OCI-LY3 (cell line): ENCODE measurements at regions not wholly inside any gene's neighbourhood (a gene's known extent, or its start where the extent isn't known, plus 50 kb on each side); places are given as distances from the start of the nearest gene placed in this dataset.

Experiments used
- H2AFZ ChIP-seq: fragments of 200-600, 300-600 bp; shearing (Covaris generic); 2 replicates; pipeline ENCODE4 v1.6.0; 2014; ENCODE audit warnings: antibody characterized with exemption, low read depth, low read length
- H3K27ac ChIP-seq: fragments of 200-600, 300-600 bp; sonication (generic); 2 replicates; pipeline ENCODE4 v1.5.1; 2014; ENCODE audit warnings: mild to moderate bottlenecking, low read length, moderate library complexity, mixed read lengths
- H3K27me3 ChIP-seq: fragments of 200-600, 300-600 bp; sonication (generic); 2 replicates; pipeline ENCODE4 v1.6.1; 2014; ENCODE audit warnings: low read depth, low read length, mixed read lengths
- H3K36me3 ChIP-seq: fragments of 200-600, 300-600 bp; sonication (generic); replicated peaks from 2 replicates; pipeline ENCODE3; 2014; ENCODE audit warnings: low read depth, low read length, mixed read lengths
- H3K4me1 ChIP-seq: fragments of 300-600, 200-600 bp; sonication (generic); 2 replicates; pipeline ENCODE4 v1.6.1; 2014; ENCODE audit warnings: low read length, mixed read lengths
- H3K4me2 ChIP-seq: fragments of 200-600, 300-600 bp; sonication (generic); 2 replicates; pipeline ENCODE4 v1.6.1; 2014; ENCODE audit warnings: low read length, mixed read lengths
- H3K4me3 ChIP-seq: fragments of 300-600, 200-600 bp; sonication (generic); 2 replicates; pipeline ENCODE4 v1.5.1; 2014; ENCODE audit warnings: antibody characterized with exemption, mild to moderate bottlenecking, low read length, moderate library complexity
- H3K79me2 ChIP-seq: fragments of 300-600, 200-600 bp; shearing (Covaris generic); 2 replicates; pipeline ENCODE4 v1.6.1; 2014; ENCODE audit warnings: mild to moderate bottlenecking, low read length, mixed read lengths
- H3K9ac ChIP-seq: fragments of 300-600, 200-600 bp; shearing (Covaris generic); 2 replicates; pipeline ENCODE4 v1.6.0; 2014; ENCODE audit warnings: mild to moderate bottlenecking, low read length, moderate library complexity
- H3K9me3 ChIP-seq: fragments of 200-600, 300-600 bp; shearing (Covaris generic); 2 replicates; pipeline ENCODE4 v1.6.1; 2014; ENCODE audit warnings: low read length, mixed read lengths; ENCODE audit not compliant: insufficient read depth
- H4K20me1 ChIP-seq: fragments of 200-600, 300-600 bp; sonication (generic); 2 replicates; pipeline ENCODE4 v1.6.1; 2016; ENCODE audit warnings: low read length, mixed read lengths; ENCODE audit not compliant: insufficient read depth
- EZH2phosphoT487 ChIP-seq: fragments of 200-600 bp; shearing (Covaris generic); IDR thresholded peaks from 2 replicates; pipeline ENCODE4 v1.6.1; 2018; ENCODE audit warnings: antibody characterized with exemption, mixed run types, low read depth
- TF ChIP-seq, protein P1 (sequence below): fragments of 200-600, 300-600 bp; sonication (generic); IDR thresholded peaks from 2 replicates; pipeline ENCODE4 v1.5.1; 2014; ENCODE audit warnings: antibody characterized with exemption, low read length, low read depth

DNA sequence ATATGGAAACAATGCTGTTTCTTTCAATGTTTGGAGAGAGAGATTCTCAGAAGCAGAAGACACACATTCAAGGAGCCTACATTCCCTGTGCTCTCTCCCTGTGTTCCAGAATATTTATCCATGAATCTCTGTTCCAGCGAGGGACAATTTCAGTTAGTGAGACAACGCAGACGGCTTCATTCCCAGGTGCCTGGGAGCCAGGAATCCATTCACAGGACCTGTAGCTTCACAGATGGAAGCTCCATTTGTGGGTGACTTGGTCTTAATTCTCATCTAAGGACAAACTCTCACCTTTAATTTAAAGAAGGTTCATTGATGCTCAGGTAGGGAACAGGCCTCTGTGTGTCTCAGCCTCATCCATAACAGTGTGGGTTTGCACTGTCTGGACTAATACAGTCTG lies 1156.6 kb downstream of the RPIA start:
- H4K20me1 ChIP-seq = no peaks in the 10 kb centered on the region
- H3K4me2 ChIP-seq = no peak overlapping the region
- no peak for TF ChIP-seq EZH2phosphoT487
- TF ChIP-seq, protein P1, sequence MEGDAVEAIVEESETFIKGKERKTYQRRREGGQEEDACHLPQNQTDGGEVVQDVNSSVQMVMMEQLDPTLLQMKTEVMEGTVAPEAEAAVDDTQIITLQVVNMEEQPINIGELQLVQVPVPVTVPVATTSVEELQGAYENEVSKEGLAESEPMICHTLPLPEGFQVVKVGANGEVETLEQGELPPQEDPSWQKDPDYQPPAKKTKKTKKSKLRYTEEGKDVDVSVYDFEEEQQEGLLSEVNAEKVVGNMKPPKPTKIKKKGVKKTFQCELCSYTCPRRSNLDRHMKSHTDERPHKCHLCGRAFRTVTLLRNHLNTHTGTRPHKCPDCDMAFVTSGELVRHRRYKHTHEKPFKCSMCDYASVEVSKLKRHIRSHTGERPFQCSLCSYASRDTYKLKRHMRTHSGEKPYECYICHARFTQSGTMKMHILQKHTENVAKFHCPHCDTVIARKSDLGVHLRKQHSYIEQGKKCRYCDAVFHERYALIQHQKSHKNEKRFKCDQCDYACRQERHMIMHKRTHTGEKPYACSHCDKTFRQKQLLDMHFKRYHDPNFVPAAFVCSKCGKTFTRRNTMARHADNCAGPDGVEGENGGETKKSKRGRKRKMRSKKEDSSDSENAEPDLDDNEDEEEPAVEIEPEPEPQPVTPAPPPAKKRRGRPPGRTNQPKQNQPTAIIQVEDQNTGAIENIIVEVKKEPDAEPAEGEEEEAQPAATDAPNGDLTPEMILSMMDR = no peak
- no peaks in the 10 kb centered on the region for H3K36me3 ChIP-seq
- no peaks in the 10 kb centered on the region for H3K79me2 ChIP-seq
- no peak overlapping the region for H3K9ac ChIP-seq
- H3K4me3 ChIP-seq = no peak overlapping the region
- H3K27me3 ChIP-seq = peaks cover 36% of the 10 kb centered on the region
- H2AFZ ChIP-seq = no peak overlapping the region
- no peaks in the 10 kb centered on the region for H3K4me1 ChIP-seq
- H3K27ac ChIP-seq = no peak overlapping the region
- no peaks in the 10 kb centered on the region for H3K9me3 ChIP-seq

DNA sequence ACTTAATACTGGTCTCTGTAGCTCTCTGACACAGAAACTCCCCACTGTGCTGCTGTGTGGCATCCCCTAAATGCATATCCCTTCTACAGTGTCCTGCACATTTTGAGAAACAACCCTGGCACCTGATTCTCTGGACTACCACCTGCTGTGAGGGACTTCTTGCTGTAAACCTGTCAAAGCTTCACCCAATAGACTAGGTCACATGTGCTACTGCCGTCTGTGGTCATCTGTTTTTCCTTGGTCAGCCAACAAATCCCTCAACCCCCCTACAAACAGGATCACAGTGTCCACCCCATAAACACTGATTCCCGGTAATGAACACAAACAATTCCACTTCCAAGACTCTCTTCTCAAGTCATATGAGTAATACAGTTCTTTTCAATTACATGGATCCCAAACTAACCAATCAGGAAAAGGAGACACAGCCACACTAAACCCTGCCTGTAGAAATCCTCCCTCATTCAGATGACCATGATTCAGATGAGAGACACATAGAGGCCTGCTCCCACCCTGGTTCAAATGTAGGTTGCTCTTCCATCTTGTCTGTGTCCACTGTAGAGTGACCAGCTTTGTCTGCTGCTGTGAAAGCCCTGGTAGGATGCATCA lies 1157.4 kb downstream of the RPIA start:
- no peak overlapping the region for H3K4me2 ChIP-seq
- H2AFZ ChIP-seq = no peak overlapping the region
- H3K27me3 ChIP-seq = peaks cover 36% of the 10 kb centered on the region
- no peak overlapping the region for H3K9ac ChIP-seq
- no peaks in the 10 kb centered on the region for H3K36me3 ChIP-seq
- H3K4me1 ChIP-seq = no peaks in the 10 kb centered on the region
- no peak for TF ChIP-seq EZH2phosphoT487
- TF ChIP-seq, protein P1 = no peak
- no peaks in the 10 kb centered on the region for H3K9me3 ChIP-seq
- H3K27ac ChIP-seq = no peak overlapping the region
- no peak overlapping the region for H3K4me3 ChIP-seq
- no peaks in the 10 kb centered on the region for H4K20me1 ChIP-seq
- H3K79me2 ChIP-seq = no peaks in the 10 kb centered on the region

DNA sequence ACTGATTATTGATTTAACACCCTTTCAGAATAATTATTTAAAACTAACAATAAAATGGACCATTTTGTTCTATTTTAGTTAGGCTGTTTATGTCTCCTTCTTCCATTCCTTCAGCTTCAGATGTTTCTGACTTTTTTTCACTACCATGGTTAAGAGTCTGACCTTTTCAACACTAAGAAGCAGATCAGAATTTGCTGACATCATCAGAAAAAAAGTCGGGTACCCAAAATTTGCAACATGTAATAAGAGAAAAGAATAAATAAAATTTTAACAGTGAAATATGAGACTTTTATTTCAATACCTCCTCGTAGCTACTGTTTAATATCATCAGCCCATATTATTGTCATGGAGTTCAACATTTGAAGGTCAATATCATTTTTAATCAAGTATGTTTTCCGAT lies 1158.3 kb downstream of the RPIA start:
- Histone ChIP-seq H3K79me2 (no peaks in the 10 kb centered on the region), H3K9ac (no peak overlapping the region), H3K9me3 (no peaks in the 10 kb centered on the region), H4K20me1 (no peaks in the 10 kb centered on the region), H3K4me3 (no peak overlapping the region), H3K27me3 (peaks cover 36% of the 10 kb centered on the region), H3K4me2 (no peak overlapping the region), H3K4me1 (no peaks in the 10 kb centered on the region), H2AFZ (no peak overlapping the region), H3K27ac (no peak overlapping the region), H3K36me3 (no peaks in the 10 kb centered on the region)
- no peak for TF ChIP-seq EZH2phosphoT487

DNA sequence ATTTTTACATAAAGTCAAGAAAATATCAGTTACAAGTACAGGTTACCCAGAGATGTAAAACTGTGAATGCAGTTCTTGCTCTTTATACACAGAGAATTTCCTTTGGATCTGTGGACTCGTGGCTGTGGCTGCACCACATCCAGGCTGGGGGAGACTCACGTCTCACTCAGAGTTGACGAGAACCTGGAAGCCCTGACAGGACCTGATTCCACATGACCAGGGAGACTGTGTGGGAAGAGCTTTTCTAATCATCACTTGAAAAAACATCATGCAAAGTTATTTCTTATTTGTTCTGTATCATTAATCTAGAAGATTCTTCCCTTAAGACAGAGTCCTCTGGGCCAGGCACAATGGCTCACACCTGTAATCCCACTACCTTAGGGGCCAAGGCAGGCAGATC lies 1159.0 kb downstream of the RPIA start:
- H2AFZ ChIP-seq = no peak overlapping the region

More for the DNA sequence above, 1159.0 kb downstream of the RPIA start:
- H3K9me3 ChIP-seq = no peaks in the 10 kb centered on the region
- TF ChIP-seq EZH2phosphoT487 = no peak
- TF ChIP-seq, protein P1 = no peak
- H3K36me3 ChIP-seq = no peaks in the 10 kb centered on the region
- H3K4me3 ChIP-seq = no peak overlapping the region
- H3K79me2 ChIP-seq = no peaks in the 10 kb centered on the region
- H3K27ac ChIP-seq = no peak overlapping the region
- H3K4me2 ChIP-seq = no peak overlapping the region
- no peaks in the 10 kb centered on the region for H3K4me1 ChIP-seq
- H4K20me1 ChIP-seq = no peaks in the 10 kb centered on the region
- peaks cover 36% of the 10 kb centered on the region for H3K27me3 ChIP-seq
- no peak overlapping the region for H3K9ac ChIP-seq
